HepG2 (cell line): ENCODE measurements at regions not wholly inside any gene's neighbourhood (a gene's known extent, or its start where the extent isn't known, plus 50 kb on each side); places are given as distances from the start of the nearest gene placed in this dataset.

Experiments
- ATAC-seq: fragments of 200-7000 bp; cut with Tn5 transposase; 3 replicates; pipeline ENCODE4 v1.9.1; 2020; ENCODE audit warnings: mild to moderate bottlenecking, moderate library complexity
- BruUV-seq: library from RNA; stranded (reverse); fragments of 400-500 nt; replicated peaks from 2 replicates; lab custom pipeline; 2021; lab: Mats Ljungman, UMichigan
- CTCF ChIA-PET: fragments of 300-600 bp; formaldehyde crosslinking; extraction: SDS; loops from one replicate; lab custom pipeline; 2021; ENCODE audit warnings: low total read pairs, inconsistent platforms, low intra/inter-chr PET ratio; lab: Yijun Ruan, JAX
- POLR2A ChIA-PET: fragments of 350-600 bp; sonication (Branson Sonifier 250); formaldehyde crosslinking; loops from one replicate; lab custom pipeline; 2020; ENCODE audit warnings: antibody characterized with exemption, inconsistent platforms; lab: Yijun Ruan, JAX
- DNase-seq: peaks from one replicate; pipeline ENCODE4 v3.0.0-alpha.2; 2015; ENCODE audit warnings: low spot score
- FAIRE-seq: peaks from 3 replicates; lab custom pipeline; 2011; peaks lifted over from hg19 to GRCh38; lab: Jason Lieb, UNC
- H2AFZ ChIP-seq: one replicate; pipeline ENCODE4 v1.6.1; 2011; ENCODE audit warnings: low read length, inconsistent platforms
- H3K27ac ChIP-seq: fragments of 300-600 bp; 3 replicates; pipeline ENCODE4 v1.8.0; 2011; ENCODE audit warnings: mixed run types, mild to moderate bottlenecking, mixed read lengths, low read length, inconsistent platforms; ENCODE audit not compliant: insufficient read depth; ENCODE audit errors: extremely low read length
- H3K27me3 ChIP-seq, 2 experiments: fragments of 200-600 bp in 1 of 2; 2 replicates in 1 of 2; 3 replicates in 1 of 2; pipeline versions ENCODE4 v1.6.0 to v1.8.0; 2011; ENCODE audit warnings: low read length in 2 of 2, mild to moderate bottlenecking in 2 of 2, moderate library complexity in 2 of 2, inconsistent platforms in 1 of 2; ENCODE audit not compliant: insufficient read depth in 2 of 2, control insufficient read depth in 1 of 2
- H3K36me3 ChIP-seq, 2 experiments: fragments of 200-600 bp in 1 of 2; replicated peaks in 1 of 2; 2 replicates in 1 of 2; 3 replicates in 1 of 2; pipeline versions ENCODE4 v1.5.1 to v1.8.0; 2011; ENCODE audit warnings: low read length in 2 of 2, inconsistent platforms in 1 of 2; ENCODE audit not compliant: insufficient read depth in 2 of 2, control insufficient read depth in 1 of 2
- H3K4me1 ChIP-seq: 2 replicates; pipeline ENCODE4 v1.5.1; 2012; ENCODE audit warnings: low read length, inconsistent platforms; ENCODE audit not compliant: insufficient read depth
- H3K4me2 ChIP-seq: 2 replicates; pipeline ENCODE4 v1.6.0; 2011; ENCODE audit warnings: low read depth, low read length, inconsistent platforms
- H3K4me3 ChIP-seq, 3 experiments: fragments of 200-600 bp in 1 of 3; sonication (generic), shearing (Covaris generic) in 1 of 3; replicated peaks in 1 of 3; 2 replicates each; pipeline ENCODE4 v1.5.1; 2011 to 2016; ENCODE audit warnings: low read length in 3 of 3, inconsistent platforms in 2 of 3, low read depth in 2 of 3, mild to moderate bottlenecking in 2 of 3, control low read depth in 1 of 3, mixed read lengths in 1 of 3; ENCODE audit not compliant: insufficient read depth in 1 of 3
- H3K79me2 ChIP-seq: one replicate; pipeline ENCODE4 v1.6.1; 2011; ENCODE audit warnings: low read length, inconsistent platforms; ENCODE audit not compliant: insufficient read depth
- H3K9ac ChIP-seq: 2 replicates; pipeline ENCODE4 v1.6.0; 2011; ENCODE audit warnings: mild to moderate bottlenecking, low read depth, low read length, inconsistent platforms; ENCODE audit not compliant: insufficient read depth
- H3K9me3 ChIP-seq: 2 replicates; pipeline ENCODE4 v1.5.1; 2012; ENCODE audit warnings: mild to moderate bottlenecking, low read length
- H4K20me1 ChIP-seq: 2 replicates; pipeline ENCODE4 v1.6.0; 2011; ENCODE audit warnings: inconsistent platforms, mild to moderate bottlenecking, low read length, moderate library complexity; ENCODE audit not compliant: insufficient read depth
- PITX1 ChIP-seq: sonication (generic); formaldehyde crosslinking; IDR thresholded peaks from 2 replicates; pipeline ENCODE4 v1.5.1; 2020; ENCODE audit warnings: mild to moderate bottlenecking, missing genetic modification reagents
- POLR2A ChIP-seq, 2 experiments: IDR thresholded peaks; 2 replicates each; pipeline ENCODE4 v1.6.1; 2011; ENCODE audit warnings: low read depth in 2 of 2, low read length in 2 of 2, mild to moderate bottlenecking in 1 of 2, moderate library complexity in 1 of 2; ENCODE audit not compliant: insufficient read depth in 1 of 2
- XRCC5 ChIP-seq: fragments of 200-400 bp; formaldehyde crosslinking; optimal IDR thresholded peaks from 2 replicates; pipeline ENCODE3; 2017; ENCODE audit warnings: mild to moderate bottlenecking, low read length
- ZNF441 ChIP-seq: sonication (generic); formaldehyde crosslinking; IDR thresholded peaks from 2 replicates; pipeline ENCODE4 v1.7.0; 2021; ENCODE audit warnings: missing genetic modification reagents, borderline replicate concordance
- ZNF558 ChIP-seq: sonication (generic); formaldehyde crosslinking; IDR thresholded peaks from 2 replicates; pipeline ENCODE4 v1.9.0; 2022; ENCODE audit warnings: mild to moderate bottlenecking, missing genetic modification reagents, borderline replicate concordance
- WGBS: methylation state at CpG from one replicate; pipeline ENCODE4 v1.1.6; 2017; ENCODE audit warnings: low lambda C conversion rate; 5-methylcytosine and 5-hydroxymethylcytosine counted together
- in situ Hi-C: cut with HindIII; loops from 2 replicates; pipeline ENCODE4 v1.10.0; 2017; ENCODE audit warnings: low pct_unique_long_range_greater_than_20kb; ENCODE audit not compliant: extremely low pct_ligation_motif_present
- intact Hi-C: fragments of 100-400 bp; cut with micrococcal nuclease; formaldehyde crosslinking; loops from one replicate; pipeline ENCODE4 v1.10.0; 2022; ENCODE audit not compliant: unreplicated experiment
- TF ChIP-seq, protein P1 (sequence below): sonication (generic); formaldehyde crosslinking; IDR thresholded peaks from 2 replicates; pipeline ENCODE4 v1.4.0; 2020; ENCODE audit warnings: missing genetic modification reagents
- TF ChIP-seq, protein P2 (sequence below): fragments of 450-650 bp; IDR thresholded peaks from 2 replicates; pipeline ENCODE4 v1.6.1; 2016
- TF ChIP-seq, protein P3 (sequence below): sonication (generic); formaldehyde crosslinking; IDR thresholded peaks from 2 replicates; pipeline ENCODE4 v1.5.0; 2020; ENCODE audit warnings: mild to moderate bottlenecking, missing genetic modification reagents, borderline replicate concordance
- TF ChIP-seq, protein P4 (sequence below): sonication (generic); formaldehyde crosslinking; IDR thresholded peaks from 2 replicates; pipeline ENCODE4 v1.4.0; 2020; ENCODE audit warnings: missing genetic modification reagents, mild to moderate bottlenecking, borderline replicate concordance

DNA sequence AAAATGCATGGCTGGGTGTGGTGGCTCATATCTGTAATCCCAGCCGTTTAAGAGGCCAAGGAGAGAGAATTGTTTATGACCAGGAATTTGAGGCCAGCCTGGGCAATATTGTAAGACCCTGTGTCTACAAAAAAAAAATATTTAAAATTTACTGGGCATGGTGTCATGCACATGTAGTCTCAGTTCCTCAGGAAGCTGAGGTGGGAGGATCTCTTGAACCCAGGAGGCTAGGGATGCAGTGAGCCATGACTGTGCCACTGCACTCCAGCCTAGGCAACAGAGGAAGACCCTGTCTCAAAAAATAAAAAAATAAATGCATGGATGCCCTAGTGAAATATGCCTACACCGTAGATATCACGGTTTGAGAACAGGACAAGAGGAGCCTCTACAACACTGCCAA is 1331.2 kb upstream of the B3GALT2 start:
- 20% methylated on average over 3 of the region's 3 CpGs for WGBS
- Histone ChIP-seq H3K4me1 (no peaks in the 10 kb centered on the region), H4K20me1 (no peaks in the 10 kb centered on the region), H3K4me2 (no peak overlapping the region), H3K27me3 (no peaks in the 10 kb centered on the region), H3K9ac (no peak overlapping the region), H3K27ac (no peak overlapping the region), H2AFZ (no peak overlapping the region), H3K4me3 (no peak overlapping the region), H3K9me3 (no peaks in the 10 kb centered on the region), H3K79me2 (no peaks in the 10 kb centered on the region), H3K36me3 (no peaks in the 10 kb centered on the region)
- TF ChIP-seq XRCC5 = no peak
- TF ChIP-seq POLR2A (IDR thresholded peaks at IDR 0.05; ENCODE audit: insufficient read depth in 1 of 2, low read depth in 2 of 2, low read length in 2 of 2) = no peak
- TF ChIP-seq ZNF441 (CRISPR knock-in tag) = no peak
- TF ChIP-seq, protein P1, sequence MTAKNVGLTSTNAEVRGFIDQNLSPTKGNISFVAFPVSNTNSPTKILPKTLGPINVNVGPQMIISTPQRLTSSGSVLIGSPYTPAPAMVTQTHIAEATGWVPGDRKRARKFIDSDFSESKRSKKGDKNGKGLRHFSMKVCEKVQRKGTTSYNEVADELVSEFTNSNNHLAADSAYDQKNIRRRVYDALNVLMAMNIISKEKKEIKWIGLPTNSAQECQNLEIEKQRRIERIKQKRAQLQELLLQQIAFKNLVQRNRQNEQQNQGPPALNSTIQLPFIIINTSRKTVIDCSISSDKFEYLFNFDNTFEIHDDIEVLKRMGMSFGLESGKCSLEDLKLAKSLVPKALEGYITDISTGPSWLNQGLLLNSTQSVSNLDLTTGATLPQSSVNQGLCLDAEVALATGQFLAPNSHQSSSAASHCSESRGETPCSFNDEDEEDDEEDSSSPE (CRISPR knock-in tag) = no peak
- no peak for TF ChIP-seq ZNF558 (CRISPR knock-in tag)
- TF ChIP-seq, protein P2, sequence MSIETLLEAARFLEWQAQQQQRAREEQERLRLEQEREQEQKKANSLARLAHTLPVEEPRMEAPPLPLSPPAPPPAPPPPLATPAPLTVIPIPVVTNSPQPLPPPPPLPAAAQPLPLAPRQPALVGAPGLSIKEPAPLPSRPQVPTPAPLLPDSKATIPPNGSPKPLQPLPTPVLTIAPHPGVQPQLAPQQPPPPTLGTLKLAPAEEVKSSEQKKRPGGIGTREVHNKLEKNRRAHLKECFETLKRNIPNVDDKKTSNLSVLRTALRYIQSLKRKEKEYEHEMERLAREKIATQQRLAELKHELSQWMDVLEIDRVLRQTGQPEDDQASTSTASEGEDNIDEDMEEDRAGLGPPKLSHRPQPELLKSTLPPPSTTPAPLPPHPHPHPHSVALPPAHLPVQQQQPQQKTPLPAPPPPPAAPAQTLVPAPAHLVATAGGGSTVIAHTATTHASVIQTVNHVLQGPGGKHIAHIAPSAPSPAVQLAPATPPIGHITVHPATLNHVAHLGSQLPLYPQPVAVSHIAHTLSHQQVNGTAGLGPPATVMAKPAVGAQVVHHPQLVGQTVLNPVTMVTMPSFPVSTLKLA = no peak
- no peak for TF ChIP-seq PITX1 (CRISPR knock-in tag)
- TF ChIP-seq, protein P3, sequence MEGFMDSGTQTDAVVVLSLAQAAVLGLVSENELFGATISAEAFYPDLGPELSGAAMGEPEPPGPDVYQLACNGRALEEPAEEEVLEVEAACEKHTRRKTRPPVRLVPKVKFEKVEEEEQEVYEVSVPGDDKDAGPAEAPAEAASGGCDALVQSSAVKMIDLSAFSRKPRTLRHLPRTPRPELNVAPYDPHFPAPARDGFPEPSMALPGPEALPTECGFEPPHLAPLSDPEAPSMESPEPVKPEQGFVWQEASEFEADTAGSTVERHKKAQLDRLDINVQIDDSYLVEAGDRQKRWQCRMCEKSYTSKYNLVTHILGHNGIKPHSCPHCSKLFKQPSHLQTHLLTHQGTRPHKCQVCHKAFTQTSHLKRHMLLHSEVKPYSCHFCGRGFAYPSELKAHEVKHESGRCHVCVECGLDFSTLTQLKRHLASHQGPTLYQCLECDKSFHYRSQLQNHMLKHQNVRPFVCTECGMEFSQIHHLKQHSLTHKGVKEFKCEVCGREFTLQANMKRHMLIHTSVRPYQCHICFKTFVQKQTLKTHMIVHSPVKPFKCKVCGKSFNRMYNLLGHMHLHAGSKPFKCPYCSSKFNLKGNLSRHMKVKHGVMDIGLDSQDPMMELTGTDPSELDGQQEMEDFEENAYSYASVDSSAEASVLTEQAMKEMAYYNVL = no peak
- TF ChIP-seq, protein P4, sequence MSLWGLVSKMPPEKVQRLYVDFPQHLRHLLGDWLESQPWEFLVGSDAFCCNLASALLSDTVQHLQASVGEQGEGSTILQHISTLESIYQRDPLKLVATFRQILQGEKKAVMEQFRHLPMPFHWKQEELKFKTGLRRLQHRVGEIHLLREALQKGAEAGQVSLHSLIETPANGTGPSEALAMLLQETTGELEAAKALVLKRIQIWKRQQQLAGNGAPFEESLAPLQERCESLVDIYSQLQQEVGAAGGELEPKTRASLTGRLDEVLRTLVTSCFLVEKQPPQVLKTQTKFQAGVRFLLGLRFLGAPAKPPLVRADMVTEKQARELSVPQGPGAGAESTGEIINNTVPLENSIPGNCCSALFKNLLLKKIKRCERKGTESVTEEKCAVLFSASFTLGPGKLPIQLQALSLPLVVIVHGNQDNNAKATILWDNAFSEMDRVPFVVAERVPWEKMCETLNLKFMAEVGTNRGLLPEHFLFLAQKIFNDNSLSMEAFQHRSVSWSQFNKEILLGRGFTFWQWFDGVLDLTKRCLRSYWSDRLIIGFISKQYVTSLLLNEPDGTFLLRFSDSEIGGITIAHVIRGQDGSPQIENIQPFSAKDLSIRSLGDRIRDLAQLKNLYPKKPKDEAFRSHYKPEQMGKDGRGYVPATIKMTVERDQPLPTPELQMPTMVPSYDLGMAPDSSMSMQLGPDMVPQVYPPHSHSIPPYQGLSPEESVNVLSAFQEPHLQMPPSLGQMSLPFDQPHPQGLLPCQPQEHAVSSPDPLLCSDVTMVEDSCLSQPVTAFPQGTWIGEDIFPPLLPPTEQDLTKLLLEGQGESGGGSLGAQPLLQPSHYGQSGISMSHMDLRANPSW = no peak
- no peak for ATAC-seq
- ChIA-PET POLR2A (no interaction called here), CTCF (no interaction called here)
- BruUV-seq = no TSS peak
- FAIRE-seq = no peak
- no peak for DNase-seq
- intact Hi-C loops (no loop called here), in situ Hi-C loops (no loop called here)
